HG02938 (cell line): ENCODE measurements at regions not wholly inside any gene's neighbourhood (a gene's known extent, or its start where the extent isn't known, plus 50 kb on each side); places are given as distances from the start of the nearest gene placed in this dataset.
"Not testable (repeated sequence)": the region's sequence is repeated elsewhere in the genome, so short reads cannot be mapped to it uniquely, and the experiment has no call there.

Experiments used
- ATAC-seq: cut with Tn5 transposase; IDR thresholded peaks from one replicate; pipeline ENCODE4 v1.9.1; 2021; ENCODE audit warnings: mild to moderate bottlenecking, moderate library complexity; ENCODE audit not compliant: unreplicated experiment

DNA sequence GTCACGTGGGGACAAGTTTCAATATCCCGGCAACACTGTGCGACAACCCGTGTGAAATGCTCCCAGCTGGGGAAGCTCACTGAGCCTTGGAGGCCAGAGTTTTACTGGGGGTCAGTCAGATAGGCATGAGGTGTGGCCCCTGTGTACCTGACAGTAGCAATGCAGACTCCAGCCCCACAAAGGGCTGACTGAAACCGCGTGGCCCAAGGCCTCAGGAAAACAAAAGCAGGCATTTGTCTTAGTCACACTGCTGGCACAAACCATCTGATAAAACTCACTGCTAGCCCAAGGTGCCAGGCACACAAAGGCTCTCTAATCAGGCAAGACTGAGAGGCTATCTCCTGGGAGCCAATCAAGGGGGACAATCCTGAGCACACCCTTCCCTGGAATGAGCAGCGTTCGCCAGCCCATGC, 786.6 kb upstream of the RAB6C start:
- ATAC-seq: no peak

GRCh38 chr2:129193961-129194360, 785.5 kb upstream of the RAB6C start:
- ATAC-seq: no peak

DNA sequence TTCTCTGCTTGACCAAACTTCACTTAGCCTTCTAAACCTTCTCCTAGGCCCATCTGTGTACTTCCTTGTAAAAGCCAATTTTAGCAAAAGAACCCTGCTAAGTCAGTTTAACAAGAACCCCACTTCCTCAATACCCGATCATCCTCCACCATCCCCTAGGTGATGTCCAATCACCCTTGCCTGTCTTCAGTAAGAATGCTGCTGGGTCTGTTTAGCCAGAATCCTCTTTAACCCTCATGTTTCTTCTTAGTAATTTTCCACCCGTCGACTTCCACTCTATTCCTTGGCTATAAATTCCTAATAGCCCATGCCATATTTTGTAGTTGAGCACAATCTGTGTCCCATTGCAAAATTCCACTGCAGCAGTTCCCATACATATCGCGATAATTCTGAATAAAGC, 780.0 kb upstream of the RAB6C start:
- no peak for ATAC-seq

- no peak for ATAC-seq
Measured at GRCh38 chr2:129201696-129202095, 777.8 kb upstream of the RAB6C start.

DNA sequence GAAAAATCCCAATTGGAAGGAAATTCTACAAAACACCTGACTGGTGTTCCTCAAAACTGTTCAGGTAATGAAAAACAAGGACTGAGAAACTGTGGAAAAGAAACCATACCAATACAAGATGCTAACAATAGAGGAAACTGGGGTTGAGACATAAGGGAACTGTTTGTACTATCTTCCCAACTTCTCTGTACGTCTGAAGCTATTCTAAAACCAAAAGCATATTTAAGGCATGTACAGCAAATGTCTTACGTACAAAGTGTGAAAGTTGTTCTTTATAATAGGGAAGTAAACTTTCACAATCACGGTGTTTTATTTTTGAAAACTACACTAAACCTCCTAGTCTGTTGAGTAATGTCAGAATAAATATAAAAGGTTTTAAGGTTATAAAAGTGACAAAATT, 776.1 kb upstream of the RAB6C start:
- ATAC-seq: no peak

DNA sequence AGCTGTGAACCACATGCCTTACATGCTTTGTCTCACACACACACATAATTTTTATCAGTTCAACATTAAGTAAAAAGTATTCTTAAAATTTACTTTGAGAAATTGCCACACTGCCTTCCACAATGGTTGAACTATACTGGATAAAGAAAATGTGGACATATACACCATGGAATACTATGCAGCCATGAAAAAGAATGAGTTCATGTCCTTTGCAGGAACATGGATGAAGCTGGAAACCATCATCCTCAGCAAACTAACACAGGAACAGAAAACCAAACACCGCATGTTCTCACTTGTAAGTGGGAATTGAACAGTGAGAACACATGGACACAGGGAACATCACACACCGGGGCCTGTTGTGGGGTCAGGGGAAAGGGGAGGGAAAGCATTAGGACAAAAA, 774.9 kb upstream of the RAB6C start:
- ATAC-seq: not testable (repeated sequence)

- no peak for ATAC-seq
Measured at GRCh38 chr2:129205176-129205575, 774.3 kb upstream of the RAB6C start.

DNA sequence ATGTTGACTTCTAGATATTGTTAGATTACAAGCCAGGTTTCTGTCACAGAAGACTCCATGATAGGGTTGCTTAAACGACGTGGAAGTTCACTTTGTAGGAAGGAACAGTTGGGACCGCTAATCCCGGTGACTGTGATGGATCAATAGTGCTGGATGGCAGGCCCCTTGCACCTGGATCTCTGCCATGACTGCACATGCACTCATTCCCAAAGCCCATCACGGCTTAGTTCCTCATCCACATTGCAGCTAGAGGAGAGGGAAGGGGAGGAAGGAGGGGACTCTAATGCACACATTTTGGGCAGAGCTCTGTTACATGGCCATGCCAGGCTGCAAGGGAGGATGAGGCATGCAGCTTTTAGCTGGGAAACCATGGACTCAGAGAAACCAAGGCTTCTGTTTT, 773.7 kb upstream of the RAB6C start:
- no peak for ATAC-seq

- no peak for ATAC-seq
Measured at GRCh38 chr2:129212299-129212958, 767.0 kb upstream of the RAB6C start.

DNA sequence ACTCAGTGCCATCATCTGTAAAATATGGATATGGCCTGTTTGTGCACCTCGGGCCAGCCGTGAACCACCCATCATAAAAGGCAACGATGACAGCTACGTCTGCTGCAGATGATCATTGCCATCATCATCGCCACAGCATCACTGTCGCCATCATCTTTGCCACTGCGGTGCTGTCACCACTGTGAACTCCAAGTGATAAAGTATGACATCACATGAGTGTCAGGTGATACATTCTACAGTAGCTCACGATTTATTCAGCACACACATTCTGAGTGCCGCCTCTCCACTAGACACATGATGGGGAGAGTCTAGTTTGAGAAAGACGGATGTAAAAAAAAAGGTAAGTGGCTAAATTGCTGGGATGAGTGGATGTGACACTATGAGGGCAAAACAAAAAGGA, 755.4 kb upstream of the RAB6C start:
- no peak for ATAC-seq

DNA sequence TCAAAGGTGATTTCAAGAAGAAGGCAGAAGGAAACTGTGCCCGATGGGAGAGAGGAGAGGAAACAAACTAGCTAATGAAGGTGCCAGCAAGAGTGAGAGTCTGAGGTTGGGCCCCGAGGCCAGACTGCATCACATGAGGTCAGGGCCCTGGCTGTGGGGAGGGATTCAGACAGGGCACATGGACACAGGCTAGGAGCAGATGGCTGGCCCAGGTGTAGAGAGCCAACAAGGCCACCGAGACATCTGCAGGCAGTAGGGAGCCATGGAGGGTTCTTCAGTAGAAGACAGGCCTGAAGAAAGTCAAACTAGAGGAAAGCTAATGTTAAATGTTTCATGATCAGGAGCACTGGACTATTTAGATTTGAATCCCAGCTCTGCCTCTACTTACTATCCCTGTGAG, 755.0 kb upstream of the RAB6C start:
- no peak for ATAC-seq

GRCh38 chr2:129229196-129229595, 750.3 kb upstream of the RAB6C start:
- no peak for ATAC-seq

DNA sequence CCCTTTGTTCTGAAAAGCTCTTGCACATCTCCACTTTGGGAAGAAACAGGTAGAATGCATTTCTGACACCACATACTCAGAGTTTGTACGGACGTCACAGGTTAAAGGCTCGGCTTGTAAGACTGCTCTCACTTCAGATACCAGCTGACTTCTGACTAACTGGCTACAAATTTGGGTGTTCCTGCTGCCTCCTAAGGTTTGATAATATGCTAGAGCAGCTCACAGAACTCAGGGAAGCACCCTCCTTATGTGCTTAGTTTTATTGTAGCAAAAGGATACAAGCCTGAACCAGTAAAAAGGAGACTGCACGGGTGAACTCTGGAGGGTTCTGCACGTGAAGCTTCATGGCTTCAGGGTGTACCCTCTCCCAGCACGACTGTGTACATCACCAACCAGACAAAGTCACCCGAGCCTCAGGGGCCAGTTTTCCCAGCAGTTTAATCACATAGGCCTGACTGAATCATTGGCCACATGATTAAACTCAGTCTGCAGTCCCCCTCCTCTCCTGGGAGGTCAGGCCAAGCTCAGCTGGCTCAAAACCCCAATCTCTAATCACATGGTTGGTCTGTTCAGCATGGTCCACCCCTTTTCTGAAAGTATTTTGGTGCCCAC, 749.5 kb upstream of the RAB6C start:
- no peak for ATAC-seq

GRCh38 chr2:129231924-129232323, 747.5 kb upstream of the RAB6C start:
- ATAC-seq: no peak

- no peak for ATAC-seq
Measured at GRCh38 chr2:129233166-129233565, 746.3 kb upstream of the RAB6C start.

DNA sequence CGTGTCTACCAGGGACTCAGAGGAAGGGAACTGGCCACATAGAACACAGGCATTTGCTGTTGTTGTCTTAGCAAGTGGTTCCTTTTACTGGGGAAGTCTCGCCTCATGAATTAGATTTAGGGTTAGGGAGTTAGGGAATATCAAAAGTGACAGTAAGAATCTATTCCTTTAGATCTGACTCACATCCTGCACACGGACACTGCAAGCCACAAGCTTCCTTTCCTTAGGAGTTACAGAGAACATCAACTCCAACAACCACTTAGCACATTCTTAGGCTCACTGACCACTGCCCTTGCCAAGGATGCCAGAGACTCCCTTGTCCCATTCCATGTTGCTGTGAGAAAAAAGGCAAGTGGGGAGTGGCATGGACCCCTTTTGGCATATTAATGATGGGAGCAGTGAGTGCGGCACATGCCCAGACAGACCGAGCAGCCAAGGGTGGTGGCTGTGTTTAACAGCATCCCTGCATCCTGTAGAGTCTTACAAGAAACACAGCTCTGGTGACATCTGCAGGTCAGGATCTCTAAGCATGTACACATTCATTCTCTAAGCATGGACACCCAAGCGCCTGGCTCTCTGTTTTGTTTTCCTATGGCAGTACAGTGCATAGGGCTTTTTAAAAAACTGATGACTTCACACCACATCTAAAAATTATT, 745.6 kb upstream of the RAB6C start:
- ATAC-seq: no peak

GRCh38 chr2:129236601-129237000, 742.9 kb upstream of the RAB6C start:
- ATAC-seq: no peak

DNA sequence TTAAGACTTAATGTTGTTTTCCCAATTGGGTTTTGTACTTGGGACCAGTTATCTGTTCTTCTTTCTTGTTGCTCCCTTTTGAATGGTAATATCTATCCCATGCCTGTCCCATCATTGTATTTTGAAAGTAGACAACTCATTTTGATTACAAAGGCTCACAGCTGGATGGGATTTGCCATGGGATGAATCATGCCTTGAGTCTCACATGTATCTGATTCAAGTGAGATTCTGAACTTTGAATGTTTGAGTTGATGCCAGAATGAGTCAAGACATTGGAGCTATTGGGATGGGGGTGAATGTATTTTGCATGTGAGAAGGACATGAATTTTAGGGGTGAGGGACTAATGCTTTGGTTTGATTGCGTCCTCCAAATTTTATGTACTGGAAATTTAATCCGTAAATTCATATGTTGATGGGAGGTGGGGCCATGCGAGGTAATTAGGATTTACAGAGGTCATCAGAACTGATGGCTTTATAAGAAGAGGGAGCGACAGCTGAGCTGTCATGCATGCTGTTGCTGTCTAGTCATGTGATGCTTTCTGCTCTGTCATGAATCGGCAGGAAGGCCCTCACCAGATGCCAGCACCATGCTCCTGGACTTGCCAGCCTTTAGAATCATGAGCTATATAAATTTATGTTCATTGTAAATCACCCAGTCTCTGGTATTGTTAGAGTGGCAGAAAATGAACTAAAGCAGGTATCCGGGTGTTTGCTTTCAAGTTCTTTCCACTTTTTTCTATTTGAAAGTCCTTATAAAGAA, 741.3 kb upstream of the RAB6C start:
- ATAC-seq: no peak

DNA sequence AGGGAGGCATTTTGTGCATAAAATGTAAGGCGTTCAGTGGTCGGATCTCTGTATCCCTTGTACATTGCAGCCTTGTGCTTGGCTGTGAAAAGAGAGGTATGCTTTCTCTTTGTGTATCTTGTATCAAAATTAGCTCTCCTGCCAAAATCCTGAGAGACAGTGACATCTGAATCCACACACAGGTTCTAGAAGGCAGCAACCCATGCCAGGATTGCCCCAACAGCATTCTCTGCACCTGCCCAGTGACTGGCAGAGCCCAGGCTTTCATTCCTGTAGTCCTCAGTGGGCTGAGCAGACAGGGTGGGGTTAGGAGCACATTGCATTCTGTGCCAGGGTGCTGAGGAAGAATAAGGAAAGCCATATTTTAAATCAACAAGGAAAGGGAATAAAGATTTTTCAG, 740.3 kb upstream of the RAB6C start:
- no peak for ATAC-seq

- no peak for ATAC-seq
Measured at GRCh38 chr2:129240061-129240460, 739.4 kb upstream of the RAB6C start.

- ATAC-seq: no peak
Measured at GRCh38 chr2:129242269-129242668, 737.2 kb upstream of the RAB6C start.

- no peak for ATAC-seq
Measured at GRCh38 chr2:129247751-129248150, 731.7 kb upstream of the RAB6C start.
